SK-N-MC (cell line): ENCODE measurements at regions not wholly inside any gene's neighbourhood (a gene's known extent, or its start where the extent isn't known, plus 50 kb on each side); places are given as distances from the start of the nearest gene placed in this dataset.

Experiments
- EZH2 ChIP-seq: fragments of 200-600 bp; sonication (generic); IDR thresholded peaks from one replicate; pipeline ENCODE4 v1.6.1; 2017; ENCODE audit warnings: antibody characterized with exemption
- POLR2AphosphoS5 ChIP-seq: IDR thresholded peaks from 2 replicates; pipeline ENCODE4 v1.6.1; 2012; ENCODE audit warnings: mild to moderate bottlenecking, low read depth, low read length, borderline replicate concordance

DNA sequence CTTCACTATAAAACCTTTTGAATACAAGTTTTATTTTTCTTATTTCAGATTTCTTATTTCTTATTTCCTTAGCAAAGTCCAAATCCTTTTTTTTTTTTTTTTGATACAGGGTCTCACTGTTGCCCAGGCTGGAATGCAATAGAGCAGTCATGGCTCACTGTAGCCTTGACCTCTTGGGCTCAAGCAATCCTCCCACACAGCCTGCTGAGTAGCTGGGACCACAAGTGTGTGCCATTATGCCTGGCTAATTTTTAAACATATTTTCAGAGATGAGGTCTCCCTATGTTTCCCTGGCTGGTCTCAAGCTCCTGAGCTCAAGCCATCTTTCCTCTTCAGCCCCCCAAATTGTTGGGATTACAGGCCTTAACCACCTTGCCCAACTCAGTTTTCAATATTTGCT is 334.3 kb downstream of the DLEU7 start:
- no peak for TF ChIP-seq POLR2AphosphoS5
- no peak for TF ChIP-seq EZH2
